CD14-positive monocyte (primary cell): ENCODE measurements at regions not wholly inside any gene's neighbourhood (a gene's known extent, or its start where the extent isn't known, plus 50 kb on each side); places are given as distances from the start of the nearest gene placed in this dataset. TPM values are rescaled to one million over a fixed set of nuclear protein-coding genes. Genes with fewer than 3 reads are reported as not detected.

ENCODE experiments used
- DNase-seq, 3 donors: peaks; one replicate each; pipeline ENCODE4 v3.0.0-alpha.2; 2011 to 2022
- H2AFZ ChIP-seq: 2 replicates; pipeline ENCODE4 v1.6.0; 2012; ENCODE audit warnings: mild to moderate bottlenecking, low read depth, low read length, inconsistent platforms; ENCODE audit not compliant: insufficient read depth, poor library complexity, severe bottlenecking
- H3K27ac ChIP-seq, 2 donors: 1 replicate in 1 of 2; 2 replicates in 1 of 2; pipeline ENCODE4 v1.5.1; 2012 to 2013; ENCODE audit warnings: low read length in 2 of 2, control low read depth in 1 of 2, inconsistent platforms in 1 of 2, low read depth in 1 of 2, mild to moderate bottlenecking in 1 of 2
- H3K27me3 ChIP-seq, 2 donors: one replicate each; pipeline versions ENCODE4 v1.6.0 to v1.6.1; 2011 to 2013; ENCODE audit warnings: low read length in 2 of 2; ENCODE audit not compliant: control insufficient read depth in 2 of 2, insufficient read depth in 2 of 2
- H3K36me3 ChIP-seq, 2 donors: replicated peaks in 1 of 2; 1 replicate in 1 of 2; 2 replicates in 1 of 2; pipeline versions ENCODE4 v1.5.1 to v1.6.1; 2012 to 2013; ENCODE audit warnings: low read length in 2 of 2, control low read depth in 1 of 2, inconsistent platforms in 1 of 2, mild to moderate bottlenecking in 1 of 2; ENCODE audit not compliant: insufficient read depth in 2 of 2, control insufficient read depth in 1 of 2
- H3K4me1 ChIP-seq, 2 donors: 1 replicate in 1 of 2; 2 replicates in 1 of 2; pipeline versions ENCODE4 v1.5.1 to v1.6.1; 2012 to 2013; ENCODE audit warnings: low read length in 2 of 2, control low read depth in 1 of 2, inconsistent platforms in 1 of 2, mild to moderate bottlenecking in 1 of 2, moderate library complexity in 1 of 2; ENCODE audit not compliant: insufficient read depth in 2 of 2, control insufficient read depth in 1 of 2
- H3K4me2 ChIP-seq: replicated peaks from 2 replicates; pipeline ENCODE3; 2012; ENCODE audit warnings: low read length, moderate library complexity, mild to moderate bottlenecking; ENCODE audit not compliant: poor library complexity, severe bottlenecking; ENCODE audit errors: extremely low read depth
- H3K4me3 ChIP-seq, 3 experiments: fragments of 200-600 bp in 1 of 3; sonication (generic) in 1 of 3; replicated peaks in 1 of 3; 1 replicate in 2 of 3; 2 replicates in 1 of 3; pipeline ENCODE4 v1.5.1; 2011 to 2013; ENCODE audit warnings: low read length in 3 of 3, mild to moderate bottlenecking in 3 of 3, control low read depth in 2 of 3, low read depth in 2 of 3, inconsistent platforms in 1 of 3, moderate library complexity in 1 of 3
- H3K79me2 ChIP-seq: 2 replicates; pipeline ENCODE4 v1.6.0; 2012; ENCODE audit warnings: mild to moderate bottlenecking, control low read depth, inconsistent platforms, low read length, moderate library complexity; ENCODE audit not compliant: insufficient read depth
- H3K9ac ChIP-seq: 2 replicates; pipeline ENCODE4 v1.6.0; 2017; ENCODE audit warnings: low read length, mild to moderate bottlenecking; ENCODE audit not compliant: insufficient read depth, poor library complexity, severe bottlenecking
- H3K9me3 ChIP-seq, 2 donors: replicated peaks in 1 of 2; 1 replicate in 1 of 2; 2 replicates in 1 of 2; pipeline versions ENCODE4 v1.5.1 to v1.6.1; 2012 to 2013; ENCODE audit warnings: low read length in 2 of 2, control low read depth in 1 of 2; ENCODE audit not compliant: control insufficient read depth in 1 of 2, insufficient read depth in 1 of 2
- H4K20me1 ChIP-seq: 2 replicates; pipeline ENCODE4 v1.6.0; 2012; ENCODE audit warnings: mild to moderate bottlenecking, low read length, control low read depth, moderate library complexity; ENCODE audit not compliant: insufficient read depth
- H3K27ac Mint-ChIP-seq, 7 donors: one replicate each; pipeline ENCODE4 v1.8.0; 2020; ENCODE audit warnings: mild to moderate bottlenecking in 7 of 7, mixed read lengths in 7 of 7, moderate library complexity in 6 of 7, inconsistent platforms in 2 of 7
- H3K27me3 Mint-ChIP-seq, 3 donors: one replicate each; pipeline ENCODE4 v1.8.0; 2021 to 2022; ENCODE audit warnings: low read depth in 3 of 3, mild to moderate bottlenecking in 3 of 3, mixed read lengths in 3 of 3, moderate library complexity in 3 of 3, inconsistent platforms in 1 of 3
- H3K36me3 Mint-ChIP-seq, 2 donors: one replicate each; pipeline ENCODE4 v1.8.0; 2020; ENCODE audit warnings: mixed read lengths in 2 of 2, inconsistent platforms in 1 of 2, mild to moderate bottlenecking in 1 of 2
- H3K4me1 Mint-ChIP-seq: one replicate; pipeline ENCODE4 v1.8.0; 2020; ENCODE audit warnings: mild to moderate bottlenecking, mixed read lengths
- H3K4me3 Mint-ChIP-seq, 2 donors: one replicate each; pipeline ENCODE4 v1.8.0; 2020; ENCODE audit warnings: mild to moderate bottlenecking in 2 of 2, mixed read lengths in 2 of 2, moderate library complexity in 1 of 2
- H3K9me3 Mint-ChIP-seq, 7 donors: one replicate each; pipeline ENCODE4 v1.8.0; 2020 to 2022; ENCODE audit warnings: mixed read lengths in 7 of 7, mild to moderate bottlenecking in 6 of 7, moderate library complexity in 6 of 7, inconsistent platforms in 2 of 7
- CTCF ChIP-seq: fragments of 200-600 bp; IDR thresholded peaks from one replicate; pipeline ENCODE4 v1.8.0; 2022; ENCODE audit warnings: antibody characterized with exemption, mild to moderate bottlenecking
- WGBS: methylation state at CpG from one replicate; pipeline ENCODE4 v1.1.5; 2013; ENCODE audit warnings: missing lambda C conversion rate; ENCODE audit not compliant: insufficient coverage; 5-methylcytosine and 5-hydroxymethylcytosine counted together
- intact Hi-C, 2 donors: fragments of 100-400 bp; cut with micrococcal nuclease; formaldehyde crosslinking; loops; one replicate each; pipeline versions ENCODE4 v1.15.0 to v1.15.1; 2023
- small RNA-seq: library from RNA; depleted of rRNA; stranded (forward); fragments of <200 nt; gene quantifications from one replicate; pipeline ENCODE3, GENCODE V24; 2012; ENCODE audit warnings: low read depth; ENCODE audit not compliant: insufficient read length

GRCh38 chr14:41960281-41960680, 353.6 kb downstream of the LRFN5 start:
- no peaks in the 10 kb centered on the region for H3K9me3 ChIP-seq
- no peaks in the 10 kb centered on the region for H4K20me1 ChIP-seq
- TF ChIP-seq CTCF: no peak
- WGBS: no CpG with 5 or more reads among the region's 3 CpGs
- H3K27me3 ChIP-seq: no peaks in the 10 kb centered on the region
- H3K27ac ChIP-seq: no peak overlapping the region
- no peak overlapping the region for H3K4me2 ChIP-seq
- no peak overlapping the region for H3K9ac ChIP-seq
- intact Hi-C loops: no loop called here
- no peaks in the 10 kb centered on the region for H3K79me2 ChIP-seq
- no peaks in the 10 kb centered on the region for H3K4me1 Mint-ChIP-seq
- no peaks in the 10 kb centered on the region for H3K36me3 ChIP-seq
- no peaks in the 10 kb centered on the region for H3K4me1 ChIP-seq
- H3K27me3 Mint-ChIP-seq: peaks cover 0 to 6% (median 0%) of the 10 kb centered on the region in 3 donors
- H3K4me3 ChIP-seq: no peak overlapping the region
- no peak overlapping the region for H3K4me3 Mint-ChIP-seq
- no peaks in the 10 kb centered on the region for H3K36me3 Mint-ChIP-seq
- DNase-seq: no peak
- peaks cover 0 to 5% (median 2%) of the 10 kb centered on the region in 7 donors for H3K9me3 Mint-ChIP-seq
- no peak overlapping the region for H2AFZ ChIP-seq
- H3K27ac Mint-ChIP-seq: no peak overlapping the region

DNA sequence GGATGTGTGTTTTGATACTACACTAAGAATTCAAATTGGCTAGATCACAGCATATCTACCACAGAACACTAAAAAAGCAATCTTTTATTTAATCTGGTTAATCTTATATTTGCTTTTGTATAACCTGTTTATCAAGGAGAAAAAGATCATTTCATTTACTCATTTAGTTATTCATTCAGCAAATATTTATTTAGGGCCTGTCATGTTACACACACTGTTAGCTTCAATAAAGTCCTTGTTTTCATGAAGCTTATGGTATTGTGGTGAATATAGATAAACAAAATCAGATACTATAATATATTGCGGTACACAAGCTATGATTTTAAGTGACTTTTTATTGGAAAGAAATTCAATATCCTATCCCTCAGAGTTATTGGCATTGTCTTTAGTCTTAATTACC, 350.8 kb downstream of the LRFN5 start:
- no peaks in the 10 kb centered on the region for H3K36me3 ChIP-seq
- DNase-seq: no peak
- H3K79me2 ChIP-seq: no peaks in the 10 kb centered on the region
- no peak overlapping the region for H3K4me2 ChIP-seq
- no peaks in the 10 kb centered on the region for H3K36me3 Mint-ChIP-seq
- H3K4me1 Mint-ChIP-seq: no peaks in the 10 kb centered on the region
- H3K4me3 Mint-ChIP-seq: no peak overlapping the region
- no peaks in the 10 kb centered on the region for H4K20me1 ChIP-seq
- no peaks in the 10 kb centered on the region for H3K27me3 ChIP-seq
- no peak overlapping the region for H3K27ac ChIP-seq
- H3K4me3 ChIP-seq: no peak overlapping the region
- H3K27me3 Mint-ChIP-seq: peaks cover 0 to 4% (median 0%) of the 10 kb centered on the region in 3 donors
- no peak for TF ChIP-seq CTCF
- H3K9me3 ChIP-seq: no peaks in the 10 kb centered on the region
- intact Hi-C loops: no loop called here
- H3K27ac Mint-ChIP-seq: no peak overlapping the region
- no CpG with 5 or more reads among the region's 1 CpG for WGBS
- no peak overlapping the region for H2AFZ ChIP-seq
- H3K9ac ChIP-seq: no peak overlapping the region
- H3K4me1 ChIP-seq: no peaks in the 10 kb centered on the region
- H3K9me3 Mint-ChIP-seq: peaks cover 0 to 8% (median 0%) of the 10 kb centered on the region in 7 donors

Small RNA genes in the stretch of these regions (small RNA-seq; reads per million reads assigned to genes)
- gene AL163153.1 (not detected), gene AL358913.1 (not detected), gene AL442163.3 (not detected)
